Activated naive CD4-positive, alpha-beta T cell treated with anti-CD3 and anti-CD28 coated beads, Interleukin-2, amount 50 U/mL, for 16 hours (primary cell): ENCODE measurements at regions not wholly inside any gene's neighbourhood (a gene's known extent, or its start where the extent isn't known, plus 50 kb on each side); places are given as distances from the start of the nearest gene placed in this dataset.

Source experiments
- DNase-seq: peaks from one replicate; pipeline ENCODE4 v3.0.0-alpha.2; 2020

DNA sequence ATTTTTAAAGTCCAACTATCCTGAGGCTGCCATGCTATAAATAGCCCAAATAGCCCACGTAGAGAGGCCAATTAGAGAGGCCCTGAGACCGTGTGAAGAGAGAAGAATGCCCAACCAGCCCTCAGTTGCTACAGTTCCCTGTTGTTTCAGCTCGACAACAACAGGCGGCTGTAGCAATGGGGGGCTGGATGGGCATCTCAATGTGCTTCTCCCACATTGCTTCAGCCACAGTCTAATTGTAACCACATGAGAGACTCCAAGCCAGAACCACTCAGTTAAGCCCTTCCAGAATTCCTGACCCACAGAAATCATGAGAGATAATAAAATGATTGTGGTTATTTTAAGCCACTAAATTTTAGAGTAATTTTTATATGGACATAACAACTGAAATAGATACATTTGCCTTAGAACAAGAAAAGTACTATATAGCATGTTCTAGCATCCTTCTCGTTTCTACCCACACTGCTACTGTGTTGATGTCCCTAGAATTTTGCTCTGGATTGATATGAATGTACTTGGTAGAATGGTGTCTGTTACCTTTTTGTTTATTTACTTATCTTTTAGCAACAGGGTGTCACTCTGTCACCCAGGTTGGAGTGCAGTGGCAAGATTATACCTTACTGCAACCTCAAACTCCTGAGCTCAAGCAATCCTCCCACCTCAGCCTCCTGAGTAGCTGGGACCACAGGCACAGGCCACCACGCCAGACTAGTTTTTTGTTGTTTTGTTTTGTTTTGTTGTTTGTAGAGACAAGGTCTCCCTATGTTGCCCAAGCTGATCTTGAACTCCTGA, 436.4 kb downstream of the BCOR start:
- no peak for DNase-seq

- no peak for DNase-seq
Observed at GRCh38 chrX:39665830-39666518, 431.8 kb downstream of the BCOR start.

DNA sequence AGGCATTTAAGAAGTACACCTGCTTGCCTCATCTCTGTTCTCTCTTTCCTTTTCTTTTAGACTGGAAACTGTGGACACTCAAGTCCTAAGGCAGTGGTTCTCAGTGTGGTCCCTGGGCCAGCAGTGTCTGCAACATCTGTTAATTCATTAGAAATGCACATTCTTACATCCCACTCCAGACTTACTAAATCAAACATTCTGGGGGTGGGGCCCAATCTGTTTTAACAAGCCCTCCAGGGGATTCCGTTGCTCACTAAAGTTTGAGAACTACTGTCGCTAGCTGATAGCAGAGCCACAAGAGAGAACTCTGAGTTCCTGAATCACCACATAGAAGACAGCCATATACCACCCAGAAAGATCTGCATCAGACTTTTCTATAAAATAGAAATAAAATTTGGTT, 430.6 kb downstream of the BCOR start:
- DNase-seq = no peak

GRCh38 chrX:39667736-39668482, 429.8 kb downstream of the BCOR start:
- no peak for DNase-seq

DNA sequence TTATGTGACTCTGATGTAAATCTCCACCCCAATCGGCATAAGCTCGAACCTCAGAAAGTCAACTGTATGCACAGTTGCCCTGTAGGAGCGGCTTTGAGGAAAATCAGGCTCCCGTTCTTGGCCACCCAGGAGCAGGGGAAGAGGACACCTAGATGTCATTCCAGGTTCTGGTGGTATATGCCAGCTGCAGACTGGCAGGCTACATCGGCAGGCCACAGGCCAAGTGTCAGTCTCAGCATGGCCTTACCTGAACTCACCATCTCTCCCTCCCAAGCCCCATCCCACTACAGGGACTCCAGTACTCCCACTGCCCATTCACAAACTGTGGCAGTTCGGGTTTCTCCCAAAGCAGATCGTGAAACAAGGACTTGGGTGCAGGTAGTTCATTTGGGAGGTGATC, 428.1 kb downstream of the BCOR start:
- DNase-seq = no peak

DNA sequence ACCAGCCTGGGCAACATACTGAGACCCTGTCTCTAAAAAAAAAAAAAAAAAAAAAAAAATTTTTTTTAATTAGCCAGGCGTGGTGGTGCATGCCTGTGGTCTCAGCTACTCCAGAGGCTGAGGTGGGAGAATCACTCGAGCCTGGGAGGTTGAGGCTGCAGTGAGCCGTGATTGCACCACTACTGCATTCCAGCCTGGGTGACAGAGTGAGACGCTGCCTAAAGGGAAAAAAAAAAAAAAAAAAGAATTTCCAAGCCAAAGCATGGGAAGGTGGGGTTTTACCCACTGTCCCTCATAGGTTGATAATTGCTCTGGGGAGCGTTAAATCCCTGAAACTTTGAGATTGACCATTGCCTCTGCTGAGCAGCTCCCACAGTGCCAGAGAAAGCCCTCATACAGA, 427.5 kb downstream of the BCOR start:
- no peak for DNase-seq

DNA sequence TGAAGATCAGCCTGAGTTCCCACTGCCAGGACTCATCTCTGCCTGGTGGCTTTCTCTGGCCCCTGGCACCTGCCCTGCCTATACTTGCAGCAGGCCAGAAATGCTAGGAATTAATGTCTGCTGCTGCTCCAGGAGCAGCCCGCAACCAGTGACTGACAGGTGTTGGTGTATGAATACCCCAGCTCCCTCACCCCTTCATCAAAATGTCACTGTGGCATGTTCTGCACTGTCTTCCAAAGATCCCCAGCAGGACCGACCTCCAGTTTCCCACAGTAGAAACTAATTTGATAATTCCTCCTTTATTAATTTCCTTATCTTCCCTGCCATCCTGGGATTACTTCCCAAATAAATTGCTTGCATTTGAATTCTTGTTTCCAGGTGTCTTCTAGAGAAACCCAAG, 425.4 kb downstream of the BCOR start:
- DNase-seq = no peak

GRCh38 chrX:39674490-39675161, 423.1 kb downstream of the BCOR start:
- DNase-seq = no peak

DNA sequence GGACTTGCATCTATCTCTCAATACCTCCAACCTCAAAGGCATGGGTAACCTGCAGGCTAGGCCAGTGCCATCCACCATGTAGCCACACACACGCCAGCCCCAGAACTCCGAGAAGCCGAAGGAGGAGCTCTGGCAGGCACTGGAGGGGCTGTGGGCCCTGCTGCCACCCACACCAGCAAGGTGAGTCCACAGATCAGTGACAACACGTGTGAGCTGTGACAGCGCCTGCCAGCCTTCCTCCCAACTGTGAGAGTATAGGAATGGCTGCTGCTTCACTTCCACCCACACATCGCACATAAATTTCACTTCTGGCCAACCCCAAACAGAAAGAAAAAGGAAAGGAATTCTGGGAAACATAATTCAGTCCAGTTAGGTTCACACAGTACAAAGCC, 422.6 kb downstream of the BCOR start:
- DNase-seq = no peak

DNA sequence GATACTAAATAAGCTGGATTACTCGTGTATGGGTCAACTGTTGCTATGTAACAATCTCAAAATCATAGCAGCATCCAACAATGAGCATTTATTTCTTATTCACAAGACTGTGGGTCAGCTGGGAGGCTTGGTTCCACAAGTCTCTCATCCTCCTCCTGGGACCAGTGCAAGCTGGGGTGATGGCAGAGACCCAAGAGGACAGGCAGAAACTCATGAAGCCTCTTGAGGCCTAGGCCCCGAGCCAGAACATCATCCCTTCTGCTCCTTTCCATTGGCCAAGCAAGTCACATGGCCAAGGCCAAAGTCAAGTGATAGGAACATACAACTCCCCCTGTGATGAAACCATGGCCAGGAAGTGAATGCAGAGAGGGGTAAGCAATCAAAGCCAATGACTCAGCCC, 422.1 kb downstream of the BCOR start:
- no peak for DNase-seq

- no peak for DNase-seq
Observed at GRCh38 chrX:39676434-39676833, 421.3 kb downstream of the BCOR start.

DNA sequence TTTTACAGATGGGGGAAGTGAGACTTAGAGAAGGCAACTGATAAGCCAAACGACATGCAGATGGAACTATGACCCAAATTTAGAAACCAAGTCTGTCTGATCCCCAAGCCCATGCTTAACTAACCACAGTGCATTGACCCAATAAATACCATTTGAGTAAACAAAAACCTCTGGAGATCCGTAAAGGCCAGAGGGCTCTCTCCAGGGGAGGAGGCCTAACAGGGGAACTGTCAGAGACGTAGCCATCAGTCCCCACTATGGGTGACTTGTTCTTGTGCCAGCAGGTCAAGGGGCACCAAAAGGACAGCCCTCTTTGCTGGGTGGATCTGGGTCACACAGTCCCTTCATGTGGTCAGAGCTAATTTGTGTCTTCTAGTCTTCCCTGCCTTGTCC, 420.2 kb downstream of the BCOR start:
- DNase-seq = no peak

GRCh38 chrX:39677978-39678791, 419.6 kb downstream of the BCOR start:
- no peak for DNase-seq

DNA sequence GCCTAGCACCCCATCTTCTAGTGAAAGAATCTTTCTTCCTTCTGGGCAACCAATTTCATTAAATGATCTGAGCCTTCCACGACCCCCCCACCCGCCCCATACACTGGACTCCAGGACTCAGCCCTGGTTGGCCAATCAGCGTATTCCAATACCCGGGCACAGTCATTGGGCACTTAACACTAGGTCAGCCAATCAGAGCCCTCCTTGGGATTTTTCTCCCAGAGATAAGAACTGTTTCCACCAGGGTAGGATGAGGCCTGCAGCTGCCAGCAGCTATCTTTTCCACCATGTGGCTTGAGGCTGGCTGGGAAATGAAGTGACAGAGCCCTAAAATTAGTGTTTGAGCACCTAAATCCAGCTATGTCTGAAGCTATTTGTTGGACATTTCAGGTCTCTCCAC, 418.8 kb downstream of the BCOR start:
- no peak for DNase-seq

DNA sequence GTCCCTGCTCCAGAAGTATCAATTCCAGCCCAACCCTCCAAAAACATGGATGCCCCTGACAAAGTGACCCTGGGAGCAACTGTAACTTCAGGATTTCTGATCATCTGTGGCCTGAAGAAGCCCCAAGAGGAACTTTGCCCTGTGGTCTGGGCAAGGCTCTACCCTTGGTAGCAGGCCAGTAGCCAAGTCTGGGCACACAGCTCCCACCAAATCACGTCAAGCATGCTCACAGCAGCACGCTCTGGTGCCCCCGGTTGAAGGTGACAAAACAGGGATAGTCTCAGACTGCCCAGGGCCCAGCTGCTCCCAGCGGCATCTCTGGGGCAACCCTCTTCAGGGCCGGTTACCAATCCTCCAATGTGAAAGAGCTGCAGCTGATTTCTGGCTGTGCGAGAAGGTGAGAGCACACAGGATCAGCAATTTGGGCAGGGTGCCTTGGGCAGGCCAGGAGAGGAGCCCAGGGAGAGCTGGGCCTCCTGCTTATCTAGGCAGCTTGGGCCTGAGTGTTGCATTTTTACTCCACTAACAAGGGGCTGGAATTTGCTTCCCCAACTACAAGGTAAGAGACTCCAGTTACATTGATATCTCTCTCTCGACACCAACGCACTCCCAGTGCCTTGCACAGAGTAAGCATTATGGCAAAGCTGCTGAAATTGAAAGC, 418.1 kb downstream of the BCOR start:
- no peak for DNase-seq

DNA sequence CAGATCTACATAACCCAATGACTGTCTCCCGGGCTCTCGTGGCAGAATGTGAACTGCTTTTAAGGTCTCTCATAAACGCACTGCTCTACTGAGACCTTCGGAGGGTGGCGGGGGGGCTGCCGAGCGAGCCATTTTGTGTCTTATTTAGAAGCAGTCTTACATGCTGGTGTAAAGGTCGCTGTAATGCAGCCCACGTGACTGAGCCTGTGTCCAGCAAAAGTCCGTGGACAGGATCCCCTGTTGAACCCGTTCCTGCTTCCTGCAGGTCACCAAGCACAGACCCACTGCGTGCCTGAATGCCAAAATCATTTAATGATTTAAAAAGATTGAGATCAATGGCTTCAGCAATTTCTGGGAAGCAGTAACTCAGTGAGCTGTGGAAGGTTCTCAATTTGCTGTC, 415.9 kb downstream of the BCOR start:
- no peak for DNase-seq

- DNase-seq = no peak
Observed at GRCh38 chrX:39682778-39683177, 415.0 kb downstream of the BCOR start.

- no peak for DNase-seq
Observed at GRCh38 chrX:39688219-39688575, 409.6 kb downstream of the BCOR start.

- peak; percentile 26 for DNase-seq
Observed at GRCh38 chrX:39688576-39689375, 409.0 kb downstream of the BCOR start.

GRCh38 chrX:39689376-39690104, 408.2 kb downstream of the BCOR start:
- no peak for DNase-seq
